ENCODE measurements at regions not wholly inside any gene's neighbourhood (a gene's known extent, or its start where the extent isn't known, plus 50 kb on each side); places are given as distances from the start of the nearest gene placed in this dataset.

DNA sequence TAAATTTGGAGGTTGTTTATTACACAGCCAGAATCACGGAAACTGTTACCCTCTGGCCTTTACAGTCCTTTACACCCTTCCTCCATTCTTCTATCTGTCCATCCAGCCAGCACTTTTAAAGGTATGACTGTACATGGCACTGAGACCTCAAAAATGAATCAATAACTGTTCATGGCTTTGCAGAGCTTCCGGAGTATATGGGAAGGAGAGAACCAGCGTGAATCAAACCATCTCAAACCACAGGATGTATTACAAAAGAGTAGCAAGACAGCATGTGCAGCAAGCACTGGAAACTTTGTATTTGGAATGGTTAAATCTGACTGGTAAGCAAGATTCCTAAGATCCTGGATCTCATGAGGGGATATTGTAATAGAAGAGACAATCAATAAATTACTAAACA is 228.5 kb upstream of the CASK start:
- Mint-ChIP-seq H3K36me3 (no peaks in the 10 kb centered on the region), H3K4me3 (no peak overlapping the region), H3K27me3 (ENCODE audit: low read depth) (no peaks in the 10 kb centered on the region), H3K9me3 (peaks cover 22% of the 10 kb centered on the region), H3K4me1 (peaks cover 3% of the 10 kb centered on the region), H3K27ac (no peak overlapping the region)
- DNase-seq (ENCODE audit: low spot score in 2 of 2, unreplicated experiment in 2 of 2), result no peak
- TF ChIP-seq, protein P1, sequence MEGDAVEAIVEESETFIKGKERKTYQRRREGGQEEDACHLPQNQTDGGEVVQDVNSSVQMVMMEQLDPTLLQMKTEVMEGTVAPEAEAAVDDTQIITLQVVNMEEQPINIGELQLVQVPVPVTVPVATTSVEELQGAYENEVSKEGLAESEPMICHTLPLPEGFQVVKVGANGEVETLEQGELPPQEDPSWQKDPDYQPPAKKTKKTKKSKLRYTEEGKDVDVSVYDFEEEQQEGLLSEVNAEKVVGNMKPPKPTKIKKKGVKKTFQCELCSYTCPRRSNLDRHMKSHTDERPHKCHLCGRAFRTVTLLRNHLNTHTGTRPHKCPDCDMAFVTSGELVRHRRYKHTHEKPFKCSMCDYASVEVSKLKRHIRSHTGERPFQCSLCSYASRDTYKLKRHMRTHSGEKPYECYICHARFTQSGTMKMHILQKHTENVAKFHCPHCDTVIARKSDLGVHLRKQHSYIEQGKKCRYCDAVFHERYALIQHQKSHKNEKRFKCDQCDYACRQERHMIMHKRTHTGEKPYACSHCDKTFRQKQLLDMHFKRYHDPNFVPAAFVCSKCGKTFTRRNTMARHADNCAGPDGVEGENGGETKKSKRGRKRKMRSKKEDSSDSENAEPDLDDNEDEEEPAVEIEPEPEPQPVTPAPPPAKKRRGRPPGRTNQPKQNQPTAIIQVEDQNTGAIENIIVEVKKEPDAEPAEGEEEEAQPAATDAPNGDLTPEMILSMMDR (IDR thresholded peaks at IDR 0.05; ENCODE audit: unreplicated experiment), result no peak

DNA sequence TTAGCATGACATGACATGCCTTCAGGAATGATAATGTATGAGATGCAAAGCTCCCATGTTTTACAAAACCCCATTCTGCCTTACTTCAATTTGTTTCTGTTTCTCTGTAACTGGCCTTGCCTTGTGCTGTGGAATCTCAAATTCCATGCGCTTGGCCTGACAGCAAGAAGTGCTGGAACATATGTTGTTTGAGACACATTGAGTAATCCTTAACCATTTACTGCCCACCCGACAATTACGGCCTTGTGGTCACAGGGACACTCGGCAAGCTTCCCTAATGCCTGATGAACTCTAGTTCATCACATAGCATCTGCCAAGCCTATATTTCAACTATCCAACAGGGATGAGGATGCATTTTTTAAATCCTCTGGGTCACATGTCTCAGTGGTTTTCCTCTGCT is 226.4 kb upstream of the CASK start:
- Mint-ChIP-seq H3K4me3 (no peak overlapping the region), H3K4me1 (peaks cover 3% of the 10 kb centered on the region), H3K36me3 (no peaks in the 10 kb centered on the region), H3K9me3 (peaks cover 19% of the 10 kb centered on the region), H3K27ac (no peak overlapping the region), H3K27me3 (ENCODE audit: low read depth) (no peaks in the 10 kb centered on the region)
- TF ChIP-seq, protein P1 (IDR thresholded peaks at IDR 0.05; ENCODE audit: unreplicated experiment), result no peak
- DNase-seq (ENCODE audit: low spot score in 2 of 2, unreplicated experiment in 2 of 2), result no peak

DNA sequence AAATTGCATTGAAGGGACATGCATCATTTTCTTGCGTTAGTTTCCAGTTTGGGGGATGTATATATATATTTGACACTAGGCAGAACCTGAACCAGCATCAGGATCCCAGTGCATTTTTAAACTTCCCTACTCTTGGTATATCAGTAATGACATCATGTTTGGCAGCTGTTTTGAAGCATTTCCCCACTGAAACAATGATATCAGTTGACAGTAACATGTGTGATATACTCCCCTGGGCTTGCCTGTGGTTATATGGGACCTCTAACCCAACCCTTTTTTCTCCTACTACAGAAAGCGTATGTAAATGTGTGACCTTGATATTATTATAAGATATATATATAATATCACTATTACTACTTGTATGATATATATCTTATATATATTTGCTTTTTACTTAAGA is 225.9 kb upstream of the CASK start:
- Mint-ChIP-seq H3K36me3 (no peaks in the 10 kb centered on the region), H3K9me3 (peaks cover 22% of the 10 kb centered on the region), H3K27me3 (ENCODE audit: low read depth) (no peaks in the 10 kb centered on the region), H3K4me1 (peaks cover 3% of the 10 kb centered on the region), H3K4me3 (no peak overlapping the region), H3K27ac (no peak overlapping the region)
- TF ChIP-seq, protein P1 (IDR thresholded peaks at IDR 0.05; ENCODE audit: unreplicated experiment), result no peak
- DNase-seq (ENCODE audit: low spot score in 2 of 2, unreplicated experiment in 2 of 2), result no peak

DNA sequence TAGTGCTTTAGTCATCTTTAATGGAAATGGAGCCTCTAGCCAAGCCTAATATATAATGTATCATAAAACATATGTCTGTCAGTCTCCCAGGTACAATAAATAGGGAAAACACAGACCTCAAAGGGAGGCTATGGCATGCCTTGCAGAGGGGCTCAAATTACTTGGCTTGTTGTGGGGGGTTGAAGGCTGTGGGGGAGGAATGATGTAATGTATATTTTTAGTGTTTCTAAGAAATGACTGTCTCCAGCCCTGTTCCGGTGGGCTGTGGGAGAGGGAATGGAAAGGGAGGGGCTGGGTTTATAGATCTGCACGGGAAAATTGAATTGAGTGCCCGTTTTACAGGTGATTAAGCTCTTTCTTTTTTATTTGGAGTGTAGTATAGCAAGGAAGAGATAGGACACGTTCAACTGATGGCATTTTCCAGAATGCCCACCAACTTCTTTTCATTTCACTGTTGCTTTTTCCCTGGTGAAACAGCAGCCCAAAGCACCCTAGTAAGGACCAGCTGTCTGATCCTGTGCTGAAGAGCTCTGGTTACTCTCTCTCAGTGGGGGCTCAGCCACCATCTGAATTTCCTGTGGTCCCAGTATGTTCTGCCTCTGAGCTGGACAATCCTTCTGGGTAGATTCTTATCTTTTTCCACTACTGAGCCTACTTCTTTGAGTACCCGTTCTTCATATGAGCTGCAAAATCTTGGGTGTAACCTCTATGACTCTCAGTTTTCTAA is 220.7 kb upstream of the CASK start:
- TF ChIP-seq, protein P1 (IDR thresholded peaks at IDR 0.05; ENCODE audit: unreplicated experiment), result no peak
- peaks cover 25% of the 10 kb centered on the region for H3K9me3 Mint-ChIP-seq
- peak overlapping the region; percentile 19 for H3K27ac Mint-ChIP-seq
- peaks cover 10% of the 10 kb centered on the region for H3K4me1 Mint-ChIP-seq
- no peak for DNase-seq (ENCODE audit: low spot score in 2 of 2, unreplicated experiment in 2 of 2)
- H3K4me3 Mint-ChIP-seq, result no peak overlapping the region
- H3K27me3 Mint-ChIP-seq (ENCODE audit: low read depth), result no peaks in the 10 kb centered on the region
- H3K36me3 Mint-ChIP-seq, result peaks cover 3% of the 10 kb centered on the region

DNA sequence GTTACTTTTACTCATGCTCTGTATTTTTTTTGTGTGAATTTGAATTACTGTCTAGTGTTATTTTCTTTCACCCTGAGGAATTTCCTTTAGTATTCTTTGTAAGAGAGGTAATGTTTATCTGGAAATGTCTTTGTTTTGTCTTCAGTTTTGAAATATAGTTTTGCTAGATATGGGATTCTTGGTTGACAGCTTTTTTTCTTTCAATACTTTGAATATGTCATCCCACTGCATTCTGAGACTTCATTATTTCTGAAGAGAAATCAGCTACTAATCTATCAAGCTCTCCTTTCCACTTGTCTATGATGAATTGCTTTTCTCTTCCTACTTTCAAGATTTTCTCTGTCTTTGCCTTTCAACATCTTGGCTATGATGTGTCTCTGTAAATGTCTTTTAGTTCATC is 217.0 kb upstream of the CASK start:
- Mint-ChIP-seq H3K9me3 (peaks cover 52% of the 10 kb centered on the region), H3K4me1 (peaks cover 10% of the 10 kb centered on the region), H3K36me3 (peaks cover 3% of the 10 kb centered on the region), H3K27me3 (ENCODE audit: low read depth) (no peaks in the 10 kb centered on the region), H3K4me3 (no peak overlapping the region), H3K27ac (no peak overlapping the region)
- no peak for DNase-seq (ENCODE audit: low spot score in 2 of 2, unreplicated experiment in 2 of 2)
- TF ChIP-seq, protein P1 (IDR thresholded peaks at IDR 0.05; ENCODE audit: unreplicated experiment), result no peak

Measured in mesothelial cell of epicardium (in vitro differentiated cells).